Spleen (tissue), 11 donors: ENCODE measurements at regions not wholly inside any gene's neighbourhood (a gene's known extent, or its start where the extent isn't known, plus 50 kb on each side); places are given as distances from the start of the nearest gene placed in this dataset.

Source experiments
- DNase-seq: peaks from one replicate; pipeline ENCODE4 v3.0.0-alpha.2; 2020
- H3K27ac ChIP-seq, 8 donors: fragments of 200-600 bp; sonication (generic) in 7 of 8; 1 replicate in 4 of 8; 2 replicates in 4 of 8; pipeline versions ENCODE4 v1.5.0 to v1.8.0; 2016 to 2021; ENCODE audit warnings: inconsistent platforms in 4 of 8, mild to moderate bottlenecking in 4 of 8, moderate library complexity in 1 of 8
- H3K27me3 ChIP-seq, 7 donors: fragments of 200-600 bp; sonication (generic) in 6 of 7; replicated peaks in 1 of 7; 1 replicate in 4 of 7; 2 replicates in 3 of 7; pipeline versions ENCODE4 v1.5.0 to v1.8.0; 2016 to 2021; ENCODE audit warnings: inconsistent platforms in 3 of 7, mild to moderate bottlenecking in 1 of 7
- H3K36me3 ChIP-seq, 6 donors: fragments of 200-600 bp; sonication (generic) in 5 of 6; 1 replicate in 4 of 6; 2 replicates in 2 of 6; pipeline versions ENCODE4 v1.5.0 to v1.8.0; 2016 to 2021; ENCODE audit warnings: inconsistent platforms in 2 of 6
- H3K4me1 ChIP-seq, 6 donors: fragments of 200-600 bp; sonication (generic) in 5 of 6; 1 replicate in 3 of 6; 2 replicates in 3 of 6; pipeline versions ENCODE4 v1.5.0 to v1.8.0; 2016 to 2021; ENCODE audit warnings: inconsistent platforms in 3 of 6
- H3K4me3 ChIP-seq, 8 donors: fragments of 200-600 bp; sonication (generic) in 7 of 8; 1 replicate in 4 of 8; 2 replicates in 4 of 8; pipeline versions ENCODE4 v1.5.0 to v1.8.0; 2016 to 2021; ENCODE audit warnings: inconsistent platforms in 4 of 8, mild to moderate bottlenecking in 4 of 8, moderate library complexity in 2 of 8
- H3K9me3 ChIP-seq, 8 donors: fragments of 200-600 bp; sonication (generic) in 7 of 8; 1 replicate in 4 of 8; 2 replicates in 4 of 8; pipeline versions ENCODE4 v1.5.0 to v1.8.0; 2016 to 2021; ENCODE audit warnings: inconsistent platforms in 4 of 8
- CTCF ChIP-seq, 11 experiments: fragments of 200-600 bp in 7 of 11; fragments of 450-650 bp in 4 of 11; sonication (generic) in 4 of 11; IDR thresholded peaks in 8 of 11; conservative IDR thresholded peaks in 3 of 11; 1 replicate in 7 of 11; 2 replicates in 4 of 11; pipeline versions ENCODE4 v1.4.0 to v1.8.0; 2016 to 2021; ENCODE audit warnings: antibody characterized with exemption in 11 of 11, inconsistent platforms in 4 of 11, mild to moderate bottlenecking in 1 of 11
- POLR2A ChIP-seq, 3 donors: fragments of 450-650 bp; IDR thresholded peaks; one replicate each; pipeline ENCODE4 v1.5.1; 2017; ENCODE audit warnings: antibody characterized with exemption in 3 of 3, mild to moderate bottlenecking in 1 of 3
- POLR2AphosphoS5 ChIP-seq, 3 donors: sonication (generic); formaldehyde crosslinking; IDR thresholded peaks; one replicate each; pipeline ENCODE4 v1.5.1; 2017; ENCODE audit warnings: antibody characterized with exemption in 3 of 3
- WGBS, 5 donors: extraction: QIAGEN DNeasy Blood & Tissue Kit in 3 of 5; methylation state at CpG; one replicate each; pipeline versions ENCODE4 v1.1.5 to v1.1.7; 2013 to 2018; 5-methylcytosine and 5-hydroxymethylcytosine counted together
- intact Hi-C: fragments of 100-400 bp; cut with DNase I; formaldehyde crosslinking; loops from one replicate; pipeline ENCODE4 v1.15.0; 2023; ENCODE audit warnings: low total_unique reads
- donor health status: healthy with polysubstance abuse.
- donor health status: DM: no; HTN: no; CAD: no; lungs with moderate emphysema.
- donor health status: DM: no; HTN: no; CAD: no.
- donor health status: Bipolar disorder and iron deficiency.
- donor health status: healthy.
- donor health status: DM: no; HTN: no; CAD: no.
- donor health status: DM: yes; HTN: yes; CAD: no.

GRCh38 chr2:236888794-236889780 lies 196.6 kb upstream of the COPS8 start:
- TF ChIP-seq POLR2AphosphoS5 (IDR thresholded peaks at IDR 0.05) (peak in 1 of 3 donors; percentile 19), POLR2A (IDR thresholded peaks at IDR 0.05) (no peak)
- Histone ChIP-seq H3K9me3 (peaks cover 0 to 8% (median 0%) of the 10 kb centered on the region in 8 donors), H3K36me3 (no peaks in the 10 kb centered on the region), H3K27me3 (no peaks in the 10 kb centered on the region), H3K4me1 (peaks cover 0 to 17% (median 8%) of the 10 kb centered on the region in 6 donors), H3K4me3 (no peak overlapping the region), H3K27ac (peak overlapping the region in 7 of 8 donors; percentile 3 to 68 (median 52))
- intact Hi-C loops: no loop called here
- 75 to 82% (median 76%) methylated on average over 24 of the region's 24 CpGs for WGBS, 5 donors
- no peak for DNase-seq

GRCh38 chr2:236889791-236890704 lies 195.6 kb upstream of the COPS8 start:
- 85 to 92% (median 90%) methylated on average over 22 of the region's 22 CpGs for WGBS, 5 donors
- no peak overlapping the region for H3K4me3 ChIP-seq
- peak overlapping the region in 6 of 8 donors; percentile 3 to 68 (median 58) for H3K27ac ChIP-seq
- no peak for DNase-seq
- intact Hi-C loops: no loop called here
- H3K4me1 ChIP-seq: peaks cover 0 to 13% (median 6%) of the 10 kb centered on the region in 6 donors
- TF ChIP-seq POLR2AphosphoS5 (IDR thresholded peaks at IDR 0.05) (no peak), CTCF (IDR thresholded peaks at IDR 0.05 in 8 of 11, conservative IDR thresholded peaks at IDR 0.05 in 3 of 11) (no peak), POLR2A (IDR thresholded peaks at IDR 0.05) (no peak)
- H3K9me3 ChIP-seq: peaks cover 0 to 8% (median 0%) of the 10 kb centered on the region in 8 donors
- H3K36me3 ChIP-seq: no peaks in the 10 kb centered on the region
- H3K27me3 ChIP-seq: no peaks in the 10 kb centered on the region

GRCh38 chr2:236892721-236893120 lies 193.0 kb upstream of the COPS8 start:
- H3K4me1 ChIP-seq: peaks cover 0 to 13% (median 5%) of the 10 kb centered on the region in 6 donors
- no peaks in the 10 kb centered on the region for H3K27me3 ChIP-seq
- TF ChIP-seq POLR2A (IDR thresholded peaks at IDR 0.05): no peak
- no peak for TF ChIP-seq POLR2AphosphoS5 (IDR thresholded peaks at IDR 0.05)
- no peak for TF ChIP-seq CTCF (IDR thresholded peaks at IDR 0.05 in 8 of 11, conservative IDR thresholded peaks at IDR 0.05 in 3 of 11)
- peaks cover 0 to 8% (median 0%) of the 10 kb centered on the region in 8 donors for H3K9me3 ChIP-seq
- 80 to 83% (median 82%) methylated on average over 7 of the region's 7 CpGs for WGBS, 5 donors
- DNase-seq: no peak
- no peak overlapping the region for H3K4me3 ChIP-seq
- intact Hi-C loops: no loop called here
- H3K27ac ChIP-seq: no peak overlapping the region
- H3K36me3 ChIP-seq: no peaks in the 10 kb centered on the region

GRCh38 chr2:236894791-236895190 lies 190.9 kb upstream of the COPS8 start:
- Histone ChIP-seq H3K4me3 (no peak overlapping the region), H3K36me3 (no peaks in the 10 kb centered on the region), H3K9me3 (peaks cover 0 to 8% (median 0%) of the 10 kb centered on the region in 8 donors), H3K27ac (no peak overlapping the region), H3K27me3 (no peaks in the 10 kb centered on the region), H3K4me1 (no peaks in the 10 kb centered on the region)
- intact Hi-C loops: no loop called here
- no peak for DNase-seq
- WGBS, 5 donors: 82 to 95% (median 91%) methylated on average over 6 of the region's 6 CpGs
- TF ChIP-seq POLR2A (IDR thresholded peaks at IDR 0.05) (no peak), CTCF (IDR thresholded peaks at IDR 0.05 in 8 of 11, conservative IDR thresholded peaks at IDR 0.05 in 3 of 11) (no peak), POLR2AphosphoS5 (IDR thresholded peaks at IDR 0.05) (no peak)
